HK-2 (cell line): ENCODE measurements at regions not wholly inside any gene's neighbourhood (a gene's known extent, or its start where the extent isn't known, plus 50 kb on each side); places are given as distances from the start of the nearest gene placed in this dataset.

ENCODE experiments used
- DNase-seq: peaks from one replicate; pipeline ENCODE4 v3.0.0-alpha.2; 2018; ENCODE audit not compliant: unreplicated experiment

- DNase-seq = no peak
Observed at GRCh38 chr4:15373363-15373762, 54.5 kb upstream of the C1QTNF7 start.

DNA sequence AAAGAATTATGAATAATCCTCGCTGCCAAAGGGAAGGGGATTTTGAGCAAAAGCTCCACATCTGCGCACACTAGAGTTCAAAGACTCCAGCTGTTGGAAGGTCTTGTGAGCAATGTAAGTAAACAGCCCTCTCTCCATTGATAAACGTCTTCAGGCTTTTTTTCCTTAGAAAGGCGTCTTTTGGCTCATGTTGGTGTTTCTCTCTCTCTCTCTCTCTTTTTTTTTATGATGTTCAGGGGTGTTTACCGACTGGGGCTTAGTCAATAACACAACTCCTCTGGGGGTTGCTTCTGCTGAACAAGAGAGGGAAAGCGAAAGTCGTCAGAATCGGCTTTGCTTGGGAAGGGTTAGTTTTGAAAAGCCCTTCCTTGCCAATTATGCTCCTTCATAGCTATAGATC is 53.2 kb upstream of the C1QTNF7 start:
- DNase-seq = no peak

- no peak for DNase-seq
Observed at GRCh38 chr4:15375667-15376066, 52.2 kb upstream of the C1QTNF7 start.

DNA sequence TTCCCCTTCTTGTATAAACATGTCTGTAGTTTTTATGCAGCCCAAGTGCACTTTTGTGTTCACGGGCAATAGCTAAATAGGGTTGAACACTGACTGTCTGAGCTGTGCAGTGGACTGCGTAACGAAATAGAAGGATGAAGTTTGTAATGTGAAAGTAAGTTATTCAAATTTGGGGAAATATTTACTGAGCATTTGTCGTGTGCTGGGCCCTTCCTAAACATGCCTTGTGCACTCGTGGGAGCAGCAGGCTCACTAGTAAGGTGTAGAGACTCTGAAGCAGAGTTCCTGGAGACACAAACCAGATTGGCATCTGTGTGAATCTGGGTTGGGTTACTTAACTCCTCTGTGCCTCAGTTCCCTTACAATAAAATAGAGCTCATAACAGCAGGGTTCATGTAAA is 51.7 kb upstream of the C1QTNF7 start:
- DNase-seq = no peak

DNA sequence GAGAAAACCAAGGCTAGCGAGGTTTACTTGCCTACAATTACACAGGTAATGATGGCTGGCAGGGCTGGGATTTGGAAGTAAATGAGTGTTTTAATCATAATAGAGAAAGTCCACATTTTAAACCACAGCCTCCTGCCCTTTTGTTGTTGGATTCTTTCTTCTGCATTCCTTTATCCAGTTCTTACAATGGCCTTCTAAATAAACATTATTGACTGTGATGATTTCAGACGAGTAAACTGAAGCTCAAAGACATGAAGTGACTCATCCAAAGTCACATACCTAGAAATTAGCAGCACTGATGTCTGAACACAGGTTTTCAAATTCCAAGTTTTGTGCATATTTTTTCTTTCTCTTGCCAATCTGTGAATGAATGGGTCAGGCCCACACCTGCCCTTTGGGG is 51.2 kb upstream of the C1QTNF7 start:
- DNase-seq = no peak
